Suprapubic skin (tissue), 4 donors: ENCODE measurements at regions not wholly inside any gene's neighbourhood (a gene's known extent, or its start where the extent isn't known, plus 50 kb on each side); places are given as distances from the start of the nearest gene placed in this dataset.

Experiments
- CTCF ChIP-seq, 2 donors: fragments of 200-600 bp in 1 of 2; fragments of 450-650 bp in 1 of 2; sonication (generic) in 1 of 2; IDR thresholded peaks; one replicate each; pipeline ENCODE4 v1.5.1; 2016 to 2019; ENCODE audit warnings: antibody characterized with exemption in 2 of 2, mild to moderate bottlenecking in 1 of 2, moderate library complexity in 1 of 2
- EP300 ChIP-seq: sonication (generic); formaldehyde crosslinking; IDR thresholded peaks from one replicate; pipeline ENCODE4 v1.6.1; 2017; ENCODE audit warnings: antibody characterized with exemption
- POLR2A ChIP-seq, 2 donors: fragments of 450-650 bp; IDR thresholded peaks; one replicate each; pipeline ENCODE4 v1.6.1; 2017; ENCODE audit warnings: antibody characterized with exemption in 2 of 2, mild to moderate bottlenecking in 2 of 2, moderate library complexity in 2 of 2
- POLR2AphosphoS5 ChIP-seq, 3 donors: sonication (generic); formaldehyde crosslinking; IDR thresholded peaks; one replicate each; pipeline ENCODE4 v1.6.1; 2017; ENCODE audit warnings: antibody characterized with exemption in 3 of 3

- TF ChIP-seq CTCF (IDR thresholded peaks at IDR 0.05) (no peak), POLR2AphosphoS5 (IDR thresholded peaks at IDR 0.05) (no peak), EP300 (no peak), POLR2A (IDR thresholded peaks at IDR 0.05) (no peak)
Measured at GRCh38 chr13:40056898-40057619, 401.6 kb downstream of the COG6 start.
